Stromal cell of bone marrow (primary cell): ENCODE measurements at regions not wholly inside any gene's neighbourhood (a gene's known extent, or its start where the extent isn't known, plus 50 kb on each side); places are given as distances from the start of the nearest gene placed in this dataset.

Experiments used
- DNase-seq: peaks from one replicate; pipeline ENCODE4 v3.0.0-alpha.2; 2012; ENCODE audit warnings: low read depth

- DNase-seq = peak; percentile 64
Observed at GRCh38 chr10:61140765-61141392, 196.9 kb upstream of the RHOBTB1 start.

GRCh38 chr10:61139592-61139953 is 195.6 kb upstream of the RHOBTB1 start:
- no peak for DNase-seq

GRCh38 chr10:61138708-61139591 is 195.0 kb upstream of the RHOBTB1 start:
- DNase-seq = no peak

GRCh38 chr10:61136139-61136538 is 192.2 kb upstream of the RHOBTB1 start:
- DNase-seq = no peak

DNA sequence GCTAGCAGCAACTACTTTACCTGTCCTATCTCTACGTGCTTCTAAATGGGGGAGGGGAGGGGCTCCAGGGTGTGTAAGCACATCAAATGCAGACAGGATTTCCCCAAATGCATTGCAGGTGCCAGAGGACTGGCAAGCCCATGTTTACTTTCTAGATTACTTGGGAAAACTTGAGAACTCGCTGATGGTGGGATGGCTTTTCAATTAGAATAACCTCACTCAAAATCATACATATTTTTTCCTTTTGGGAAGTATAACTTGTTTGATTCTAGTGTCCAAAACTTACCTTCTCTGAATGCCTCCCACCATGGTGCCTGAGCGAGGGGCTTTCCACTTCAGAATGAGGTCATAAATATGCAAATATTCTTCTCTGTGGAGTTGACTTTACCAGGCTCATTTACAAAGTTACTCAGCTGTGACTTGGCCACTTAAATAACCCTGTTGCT is 191.3 kb upstream of the RHOBTB1 start:
- no peak for DNase-seq

- DNase-seq = peak; percentile 9
Observed at GRCh38 chr10:61130366-61130765, 186.4 kb upstream of the RHOBTB1 start.

GRCh38 chr10:61128196-61128595 is 184.2 kb upstream of the RHOBTB1 start:
- no peak for DNase-seq

DNA sequence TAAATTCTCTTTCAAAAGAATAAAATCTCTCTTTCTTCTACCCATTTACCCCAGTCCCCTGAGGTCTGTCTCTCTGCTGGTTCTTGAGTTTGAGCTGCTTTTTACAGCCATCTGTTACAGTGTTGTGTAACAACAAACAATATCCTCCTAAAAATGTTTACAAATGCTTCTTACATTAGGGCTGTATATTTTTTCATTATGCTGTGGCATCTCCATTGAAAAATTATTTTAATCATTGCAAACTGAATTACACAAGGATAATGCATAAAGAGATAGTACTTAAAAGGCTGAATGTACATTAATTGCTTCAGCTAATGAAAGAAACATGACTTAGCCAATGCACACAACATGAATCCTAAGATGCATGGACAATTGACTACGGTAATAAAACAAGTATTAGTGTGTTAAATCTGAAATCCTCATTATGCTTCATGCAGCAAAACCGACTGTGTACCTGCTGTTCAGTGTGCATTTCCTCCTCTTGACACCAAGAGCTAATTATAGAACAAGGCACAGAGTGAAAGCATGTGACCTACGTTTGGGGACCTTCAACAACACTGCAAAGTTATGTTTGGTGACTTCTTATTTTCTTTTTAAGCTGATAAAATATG is 181.7 kb upstream of the RHOBTB1 start:
- DNase-seq = no peak

DNA sequence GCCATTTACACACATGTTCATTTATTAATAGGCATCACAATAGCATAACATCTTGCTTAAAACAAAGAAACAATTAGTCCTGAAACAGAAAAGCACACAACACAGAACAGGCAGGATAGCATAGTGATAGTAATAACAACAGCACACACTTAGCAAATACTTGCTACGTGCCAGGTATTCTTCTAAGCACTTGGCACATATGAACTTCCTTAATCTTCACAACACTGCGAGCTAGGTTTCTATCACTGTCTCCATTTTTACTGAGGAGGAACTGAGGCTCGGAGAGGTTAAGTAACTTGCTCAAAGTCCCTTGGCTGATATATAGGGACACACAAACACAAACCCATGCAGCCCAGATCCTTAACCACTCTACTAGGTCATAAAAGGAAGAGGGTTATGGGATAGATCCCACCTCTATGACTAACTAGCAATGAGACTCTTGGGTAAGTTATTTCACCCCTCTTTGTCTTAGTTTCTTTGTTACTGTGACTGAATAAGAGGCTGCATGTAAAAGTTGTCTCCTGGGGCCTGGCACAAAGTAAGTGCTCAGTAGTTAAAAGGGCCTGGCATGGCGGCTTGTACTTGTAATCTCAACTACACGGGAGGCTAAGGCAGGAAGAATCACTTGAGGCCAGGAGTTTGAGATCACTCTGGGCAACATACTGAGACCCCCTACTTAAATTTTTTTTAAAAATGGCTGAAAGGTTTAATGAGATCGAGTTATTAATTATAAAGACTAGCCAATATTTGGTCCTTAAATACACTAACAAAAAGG is 181.0 kb upstream of the RHOBTB1 start:
- DNase-seq = no peak

GRCh38 chr10:61120805-61121204 is 176.8 kb upstream of the RHOBTB1 start:
- no peak for DNase-seq

GRCh38 chr10:61119573-61119972 is 175.6 kb upstream of the RHOBTB1 start:
- no peak for DNase-seq

DNA sequence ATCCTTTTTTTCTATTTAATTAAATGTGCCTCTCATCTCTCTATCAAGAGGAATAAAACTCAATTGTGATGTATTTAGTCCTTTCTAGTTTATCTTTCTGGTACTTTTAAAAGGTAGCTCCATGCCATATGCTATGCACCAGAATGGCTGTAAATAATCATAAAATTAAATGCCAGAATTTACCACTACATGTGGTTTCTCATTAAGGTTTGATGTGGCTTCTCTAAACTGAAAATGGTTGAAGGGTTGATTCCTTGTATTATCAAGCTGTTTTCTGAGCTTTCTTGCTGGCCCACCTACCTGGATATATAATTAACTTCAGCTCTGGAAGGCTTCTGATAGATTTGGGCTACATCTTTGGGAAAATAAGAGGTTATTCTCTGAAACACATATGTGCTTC is 171.9 kb upstream of the RHOBTB1 start:
- DNase-seq = no peak

DNA sequence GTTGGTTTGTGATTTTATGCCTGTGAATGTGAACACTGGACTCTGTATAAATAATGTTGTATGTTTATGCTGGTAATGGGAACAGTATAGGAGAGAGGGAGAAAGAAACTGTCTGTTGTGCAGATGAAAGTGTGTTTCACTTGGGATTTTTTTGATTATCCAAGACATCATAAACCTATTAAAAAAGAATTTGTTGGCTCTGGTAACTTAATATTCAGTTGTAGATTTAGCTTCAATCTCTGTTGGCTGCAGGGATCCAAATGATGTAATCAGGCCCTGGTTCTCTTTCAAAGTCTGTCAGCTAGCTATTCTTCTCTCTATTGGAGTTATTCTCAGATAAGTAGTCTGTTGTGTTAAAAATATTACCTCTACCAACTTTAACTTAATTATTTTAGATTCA is 168.8 kb upstream of the RHOBTB1 start:
- no peak for DNase-seq

- DNase-seq = no peak
Observed at GRCh38 chr10:61110936-61111335, 167.0 kb upstream of the RHOBTB1 start.

GRCh38 chr10:61110188-61110844 is 166.3 kb upstream of the RHOBTB1 start:
- DNase-seq = peak; percentile 25

GRCh38 chr10:61108915-61109314 is 164.9 kb upstream of the RHOBTB1 start:
- DNase-seq = no peak

- DNase-seq = no peak
Observed at GRCh38 chr10:61100887-61101286, 156.9 kb upstream of the RHOBTB1 start.

GRCh38 chr10:61099756-61100155 is 155.8 kb upstream of the RHOBTB1 start:
- DNase-seq = no peak

- no peak for DNase-seq
Observed at GRCh38 chr10:61098966-61099365, 155.0 kb upstream of the RHOBTB1 start.

- no peak for DNase-seq
Observed at GRCh38 chr10:61097026-61097425, 153.0 kb upstream of the RHOBTB1 start.

DNA sequence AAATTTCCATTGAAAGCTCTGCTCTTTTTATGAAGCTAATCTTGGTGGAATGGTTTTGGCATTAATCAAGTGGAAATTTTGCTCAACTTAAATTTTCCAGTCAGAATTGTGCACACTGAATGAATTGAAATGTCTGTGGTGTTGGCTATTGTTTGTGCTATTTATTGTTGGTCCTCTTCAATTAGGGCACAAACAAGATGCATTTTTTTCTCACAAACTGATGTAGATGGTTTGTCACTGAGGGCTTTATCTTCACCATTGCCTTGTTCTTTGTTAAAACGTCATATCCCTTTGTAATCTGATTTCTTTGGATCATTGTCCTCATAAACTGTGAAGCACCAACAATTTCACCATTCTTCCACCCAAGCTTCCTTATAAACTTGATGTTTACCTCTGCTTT is 152.1 kb upstream of the RHOBTB1 start:
- DNase-seq = no peak

- DNase-seq = no peak
Observed at GRCh38 chr10:61091531-61091930, 147.5 kb upstream of the RHOBTB1 start.
